NCI-H460 (cell line): ENCODE measurements at regions not wholly inside any gene's neighbourhood (a gene's known extent, or its start where the extent isn't known, plus 50 kb on each side); places are given as distances from the start of the nearest gene placed in this dataset.

Experiments used
- DNase-seq: peaks from one replicate; pipeline ENCODE4 v3.0.0-alpha.2; 2016; ENCODE audit warnings: low read depth; ENCODE audit errors: extremely low read depth

- no peak for DNase-seq
Observed at GRCh38 chr6:139515511-139515910, 141.1 kb upstream of the CITED2 start.

GRCh38 chr6:139514819-139515218 lies 140.4 kb upstream of the CITED2 start:
- no peak for DNase-seq

GRCh38 chr6:139510040-139510790 lies 135.8 kb upstream of the CITED2 start:
- no peak for DNase-seq

GRCh38 chr6:139509167-139509566 lies 134.7 kb upstream of the CITED2 start:
- no peak for DNase-seq

- no peak for DNase-seq
Observed at GRCh38 chr6:139508576-139508975, 134.1 kb upstream of the CITED2 start.

GRCh38 chr6:139508023-139508422 lies 133.6 kb upstream of the CITED2 start:
- no peak for DNase-seq

- no peak for DNase-seq
Observed at GRCh38 chr6:139500977-139501376, 126.5 kb upstream of the CITED2 start.

GRCh38 chr6:139498715-139499114 lies 124.3 kb upstream of the CITED2 start:
- no peak for DNase-seq

GRCh38 chr6:139497345-139497961 lies 123.0 kb upstream of the CITED2 start:
- no peak for DNase-seq

- no peak for DNase-seq
Observed at GRCh38 chr6:139496654-139497344, 122.4 kb upstream of the CITED2 start.

- no peak for DNase-seq
Observed at GRCh38 chr6:139494376-139494990, 120.0 kb upstream of the CITED2 start.

GRCh38 chr6:139490482-139490881 lies 116.0 kb upstream of the CITED2 start:
- no peak for DNase-seq

GRCh38 chr6:139486476-139486799 lies 112.0 kb upstream of the CITED2 start:
- no peak for DNase-seq

GRCh38 chr6:139485742-139486475 lies 111.5 kb upstream of the CITED2 start:
- DNase-seq = no peak

GRCh38 chr6:139485185-139485584 lies 110.7 kb upstream of the CITED2 start:
- no peak for DNase-seq

- no peak for DNase-seq
Observed at GRCh38 chr6:139483079-139483478, 108.6 kb upstream of the CITED2 start.

GRCh38 chr6:139482287-139482686 lies 107.8 kb upstream of the CITED2 start:
- no peak for DNase-seq

- DNase-seq = no peak
Observed at GRCh38 chr6:139480356-139481165, 106.1 kb upstream of the CITED2 start.

GRCh38 chr6:139479433-139480222 lies 105.2 kb upstream of the CITED2 start:
- no peak for DNase-seq
